DOHH2 (cell line): ENCODE measurements at regions not wholly inside any gene's neighbourhood (a gene's known extent, or its start where the extent isn't known, plus 50 kb on each side); places are given as distances from the start of the nearest gene placed in this dataset.
"Not testable (repeated sequence)": the region's sequence is repeated elsewhere in the genome, so short reads cannot be mapped to it uniquely, and the experiment has no call there.

Experiments used
- EZH2phosphoT487 ChIP-seq: fragments of 200-600 bp; sonication (generic); IDR thresholded peaks from 2 replicates; pipeline ENCODE4 v1.6.1; 2017; ENCODE audit warnings: borderline replicate concordance, mild to moderate bottlenecking, antibody characterized with exemption, low read length, moderate library complexity, mixed read lengths
- TF ChIP-seq, protein P1 (sequence below): fragments of 200-600 bp; sonication (generic); IDR thresholded peaks from one replicate; pipeline ENCODE4 v1.5.1; 2014; ENCODE audit warnings: antibody characterized with exemption, mild to moderate bottlenecking, low read depth, low read length; ENCODE audit not compliant: poor library complexity, severe bottlenecking

DNA sequence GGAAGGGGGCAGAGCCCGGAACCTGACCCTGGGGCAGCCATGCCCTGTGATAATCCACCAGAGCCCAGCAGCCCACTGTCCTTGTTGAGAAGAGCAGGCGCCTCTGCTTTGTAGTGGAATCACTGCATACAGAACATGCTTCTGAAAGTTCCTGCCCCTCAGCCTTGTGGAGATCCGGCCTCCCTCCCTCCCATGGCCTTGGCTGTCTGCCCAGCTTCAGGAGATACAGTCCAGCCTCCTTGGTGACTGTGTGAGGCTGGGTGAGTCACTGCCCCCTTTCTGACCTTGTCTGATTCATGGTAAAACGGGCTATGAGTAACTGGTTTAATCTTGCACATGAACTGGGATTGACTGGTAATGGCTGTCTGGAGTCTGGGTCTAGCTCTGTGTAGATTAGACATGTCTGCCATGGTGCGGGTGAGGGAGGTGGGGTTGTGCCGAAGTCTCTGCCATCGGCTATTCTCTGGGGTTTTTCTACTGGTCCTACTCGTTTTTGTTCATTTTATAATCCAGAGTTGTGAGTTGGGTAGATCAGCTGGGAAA, 144.0 kb upstream of the ZNF469 start:
- TF ChIP-seq, protein P1, sequence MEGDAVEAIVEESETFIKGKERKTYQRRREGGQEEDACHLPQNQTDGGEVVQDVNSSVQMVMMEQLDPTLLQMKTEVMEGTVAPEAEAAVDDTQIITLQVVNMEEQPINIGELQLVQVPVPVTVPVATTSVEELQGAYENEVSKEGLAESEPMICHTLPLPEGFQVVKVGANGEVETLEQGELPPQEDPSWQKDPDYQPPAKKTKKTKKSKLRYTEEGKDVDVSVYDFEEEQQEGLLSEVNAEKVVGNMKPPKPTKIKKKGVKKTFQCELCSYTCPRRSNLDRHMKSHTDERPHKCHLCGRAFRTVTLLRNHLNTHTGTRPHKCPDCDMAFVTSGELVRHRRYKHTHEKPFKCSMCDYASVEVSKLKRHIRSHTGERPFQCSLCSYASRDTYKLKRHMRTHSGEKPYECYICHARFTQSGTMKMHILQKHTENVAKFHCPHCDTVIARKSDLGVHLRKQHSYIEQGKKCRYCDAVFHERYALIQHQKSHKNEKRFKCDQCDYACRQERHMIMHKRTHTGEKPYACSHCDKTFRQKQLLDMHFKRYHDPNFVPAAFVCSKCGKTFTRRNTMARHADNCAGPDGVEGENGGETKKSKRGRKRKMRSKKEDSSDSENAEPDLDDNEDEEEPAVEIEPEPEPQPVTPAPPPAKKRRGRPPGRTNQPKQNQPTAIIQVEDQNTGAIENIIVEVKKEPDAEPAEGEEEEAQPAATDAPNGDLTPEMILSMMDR, result not testable (repeated sequence)
- not testable (repeated sequence) for TF ChIP-seq EZH2phosphoT487
